H1 (cell line): ENCODE measurements at regions not wholly inside any gene's neighbourhood (a gene's known extent, or its start where the extent isn't known, plus 50 kb on each side); places are given as distances from the start of the nearest gene placed in this dataset.

ENCODE experiments used
- CTCF ChIA-PET: fragments of 300-600 bp; sonication (Branson Sonifier 250); formaldehyde crosslinking; loops from one replicate; lab custom pipeline; 2021; ENCODE audit not compliant: partially characterized antibody; lab: Charles Lee
- POLR2A ChIA-PET: fragments of 300-600 bp; sonication (Branson Sonifier 250); formaldehyde crosslinking; loops from one replicate; lab custom pipeline; 2021; ENCODE audit warnings: inconsistent platforms; ENCODE audit not compliant: partially characterized antibody; lab: Charles Lee
- DNase-seq, 2 experiments: peaks; one replicate each; pipeline versions ENCODE4 v3.0.0 to v3.0.0-alpha.2; 2010 to 2022; ENCODE audit warnings: low spot score in 2 of 2, low read depth in 1 of 2, mixed read lengths in 1 of 2
- FAIRE-seq: peaks from 2 replicates; lab custom pipeline; 2011; peaks lifted over from hg19 to GRCh38; lab: Jason Lieb, UNC
- H2AFZ ChIP-seq: 2 replicates; pipeline ENCODE4 v1.8.1; 2012; ENCODE audit warnings: low read length, inconsistent platforms
- H2AK5ac ChIP-seq: 2 replicates; pipeline ENCODE4 v1.6.1; 2013; ENCODE audit warnings: low read depth, low read length
- H2BK120ac ChIP-seq: replicated peaks from 2 replicates; pipeline ENCODE3; 2013; ENCODE audit warnings: low read depth, low read length, inconsistent platforms
- H2BK12ac ChIP-seq: 2 replicates; pipeline ENCODE4 v1.6.1; 2013; ENCODE audit warnings: low read depth, low read length
- H2BK15ac ChIP-seq: 2 replicates; pipeline ENCODE4 v1.6.1; 2013; ENCODE audit warnings: low read length
- H2BK20ac ChIP-seq: 2 replicates; pipeline ENCODE4 v1.6.1; 2013; ENCODE audit warnings: low read length
- H2BK5ac ChIP-seq: 2 replicates; pipeline ENCODE4 v1.6.1; 2013; ENCODE audit warnings: low read depth, low read length
- H3K14ac ChIP-seq: 2 replicates; pipeline ENCODE4 v1.6.1; 2013; ENCODE audit warnings: inconsistent platforms; ENCODE audit not compliant: insufficient read length
- H3K18ac ChIP-seq: 2 replicates; pipeline ENCODE4 v1.6.1; 2013; ENCODE audit warnings: low read length; ENCODE audit errors: extremely low read depth
- H3K23ac ChIP-seq: 2 replicates; pipeline ENCODE4 v1.6.1; 2013; ENCODE audit warnings: inconsistent platforms; ENCODE audit not compliant: insufficient read length
- H3K23me2 ChIP-seq: 2 replicates; pipeline ENCODE4 v1.6.1; 2013; ENCODE audit warnings: low read depth, low read length
- H3K27ac ChIP-seq: 2 replicates; pipeline ENCODE4 v1.6.1; 2011; ENCODE audit warnings: low read depth, low read length, inconsistent platforms
- H3K27me3 ChIP-seq, 4 experiments: replicated peaks in 1 of 4; 1 replicate in 1 of 4; 2 replicates in 3 of 4; pipeline versions ENCODE4 v1.6.1 to v1.8.1; 2011 to 2013; ENCODE audit warnings: low read length in 3 of 4, mild to moderate bottlenecking in 3 of 4, inconsistent platforms in 2 of 4, mixed read lengths in 2 of 4, moderate library complexity in 1 of 4; ENCODE audit not compliant: control insufficient read depth in 3 of 4, insufficient read depth in 3 of 4; ENCODE audit errors: extremely low read depth in 1 of 4
- H3K36me3 ChIP-seq, 4 experiments: 2 replicates each; pipeline versions ENCODE4 v1.6.1 to v1.8.1; 2011 to 2013; ENCODE audit warnings: mild to moderate bottlenecking in 4 of 4, low read length in 3 of 4, moderate library complexity in 2 of 4, control low read depth in 1 of 4, inconsistent platforms in 1 of 4; ENCODE audit not compliant: insufficient read depth in 4 of 4, control insufficient read depth in 2 of 4
- H3K4ac ChIP-seq: replicated peaks from 2 replicates; pipeline ENCODE3; 2013; ENCODE audit warnings: low read length, low read depth, mixed read lengths, inconsistent platforms; ENCODE audit not compliant: insufficient read length
- H3K4me1 ChIP-seq, 4 experiments: replicated peaks in 1 of 4; 1 replicate in 1 of 4; 2 replicates in 3 of 4; pipeline versions ENCODE4 v1.6.1 to v1.8.1; 2011 to 2013; ENCODE audit warnings: low read length in 3 of 4, inconsistent platforms in 2 of 4, mixed read lengths in 1 of 4; ENCODE audit not compliant: insufficient read depth in 4 of 4, control insufficient read depth in 3 of 4
- H3K4me2 ChIP-seq, 2 experiments: 2 replicates each; pipeline versions ENCODE4 v1.6.1 to v1.8.1; 2011 to 2013; ENCODE audit warnings: low read depth in 2 of 2, low read length in 2 of 2, control low read depth in 1 of 2, inconsistent platforms in 1 of 2, mild to moderate bottlenecking in 1 of 2; ENCODE audit not compliant: insufficient read depth in 1 of 2
- H3K4me3 ChIP-seq, 4 experiments: fragments of 200-600, 300-600 bp in 1 of 4; sonication (generic), shearing (Covaris generic), sonication (Bioruptor Twin) in 1 of 4; 2 replicates each; pipeline versions ENCODE4 v1.5.1 to v1.8.1; 2011 to 2016; ENCODE audit warnings: low read length in 4 of 4, low read depth in 3 of 4, control low read depth in 2 of 4, inconsistent platforms in 2 of 4, mild to moderate bottlenecking in 2 of 4, mixed read lengths in 1 of 4, moderate library complexity in 1 of 4; ENCODE audit not compliant: insufficient read depth in 2 of 4; ENCODE audit errors: extremely low read depth in 1 of 4
- H3K56ac ChIP-seq: replicated peaks from 2 replicates; pipeline ENCODE3; 2013; ENCODE audit warnings: low read depth, mild to moderate bottlenecking, mixed read lengths, low read length, inconsistent platforms; ENCODE audit not compliant: insufficient read length
- H3K79me1 ChIP-seq: 2 replicates; pipeline ENCODE4 v1.6.1; 2013; ENCODE audit warnings: low read depth, low read length, control low read depth
- H3K79me2 ChIP-seq, 2 experiments: 2 replicates each; pipeline versions ENCODE4 v1.6.1 to v1.8.1; 2012 to 2013; ENCODE audit warnings: low read length in 2 of 2, mild to moderate bottlenecking in 2 of 2, inconsistent platforms in 1 of 2; ENCODE audit not compliant: insufficient read depth in 2 of 2, control insufficient read depth in 1 of 2
- H3K9ac ChIP-seq, 4 experiments: replicated peaks in 1 of 4; 1 replicate in 1 of 4; 2 replicates in 3 of 4; pipeline versions ENCODE4 v1.6.1 to v1.8.1; 2011 to 2013; ENCODE audit warnings: low read depth in 3 of 4, low read length in 3 of 4, control low read depth in 2 of 4, mild to moderate bottlenecking in 2 of 4, moderate library complexity in 2 of 4, inconsistent platforms in 1 of 4; ENCODE audit errors: extremely low read depth in 1 of 4
- H3K9me3 ChIP-seq, 2 experiments: 2 replicates each; pipeline versions ENCODE4 v1.6.1 to v1.8.1; 2012 to 2013; ENCODE audit warnings: mild to moderate bottlenecking in 2 of 2, moderate library complexity in 2 of 2, control low read depth in 1 of 2, inconsistent platforms in 1 of 2, low read depth in 1 of 2, low read length in 1 of 2, mixed read lengths in 1 of 2; ENCODE audit not compliant: insufficient read depth in 2 of 2
- H4K20me1 ChIP-seq, 2 experiments: replicated peaks in 1 of 2; 2 replicates each; pipeline versions ENCODE3 to v1.8.1; 2011 to 2013; ENCODE audit warnings: inconsistent platforms in 2 of 2, low read length in 2 of 2, mild to moderate bottlenecking in 1 of 2; ENCODE audit not compliant: insufficient read depth in 2 of 2, control insufficient read depth in 1 of 2
- H4K5ac ChIP-seq: 2 replicates; pipeline ENCODE4 v1.6.1; 2013; ENCODE audit warnings: low read length, low read depth, mixed read lengths, inconsistent platforms; ENCODE audit not compliant: insufficient read length
- H4K8ac ChIP-seq: 2 replicates; pipeline ENCODE4 v1.8.0; 2013; ENCODE audit warnings: mild to moderate bottlenecking, moderate library complexity, low read length, inconsistent platforms; ENCODE audit not compliant: insufficient read depth; ENCODE audit errors: extremely low read depth
- H4K91ac ChIP-seq: replicated peaks from 2 replicates; pipeline ENCODE3; 2013; ENCODE audit warnings: low read length, mixed read lengths, inconsistent platforms; ENCODE audit not compliant: insufficient read length
- BCL11A ChIP-seq, 2 experiments: IDR thresholded peaks; one replicate each; pipeline ENCODE4 v1.6.1; 2011; ENCODE audit warnings: low read depth in 2 of 2, low read length in 2 of 2, mild to moderate bottlenecking in 2 of 2
- CHD1 ChIP-seq: IDR thresholded peaks from 2 replicates; pipeline ENCODE4 v1.6.1; 2012; ENCODE audit warnings: low read depth, low read length, improper control_type of control experiment
- SIN3A ChIP-seq, 2 experiments: IDR thresholded peaks in 1 of 2; conservative IDR thresholded peaks in 1 of 2; 2 replicates each; pipeline ENCODE4 v1.6.1; 2011 to 2012; ENCODE audit warnings: low read length in 2 of 2, improper control_type of control experiment in 1 of 2, low read depth in 1 of 2, mild to moderate bottlenecking in 1 of 2
- SP2 ChIP-seq: IDR thresholded peaks from 2 replicates; pipeline ENCODE4 v1.6.1; 2012; ENCODE audit warnings: mild to moderate bottlenecking, low read length, inconsistent platforms
- WGBS, 2 experiments: shearing (Covaris generic) in 1 of 2; methylation state at CpG; one replicate each; pipeline versions ENCODE4 v1.1.6 to v1.1.7; 2013 to 2015; ENCODE audit warnings: low lambda C conversion rate in 2 of 2, mixed read lengths in 2 of 2, inconsistent platforms in 1 of 2, low coverage in 1 of 2, missing lambda C conversion rate in 1 of 2; ENCODE audit not compliant: insufficient replicate concordance in 2 of 2, insufficient coverage in 1 of 2, insufficient read length in 1 of 2; ENCODE audit errors: extremely low coverage in 1 of 2, missing lambda C conversion rate in 1 of 2; 5-methylcytosine and 5-hydroxymethylcytosine counted together
- TF ChIP-seq, protein P1 (sequence below): IDR thresholded peaks from 2 replicates; pipeline ENCODE4 v1.6.1; 2012; ENCODE audit warnings: inconsistent platforms

GRCh38 chr7:91326516-91327199 lies 62.4 kb downstream of the FZD1 start:
- no peak overlapping the region for H3K14ac ChIP-seq
- FAIRE-seq (no peak), DNase-seq (no peak)
- no peak overlapping the region for H3K4me3 ChIP-seq
- no peaks in the 10 kb centered on the region for H3K23me2 ChIP-seq
- H3K9ac ChIP-seq: no peak overlapping the region
- H4K20me1 ChIP-seq: no peaks in the 10 kb centered on the region
- no peak overlapping the region for H2BK5ac ChIP-seq
- no peaks in the 10 kb centered on the region for H3K79me1 ChIP-seq
- no peaks in the 10 kb centered on the region for H3K36me3 ChIP-seq
- no peak overlapping the region for H3K4me2 ChIP-seq
- H3K23ac ChIP-seq: no peak overlapping the region
- CTCF ChIA-PET: interaction anchor here (1.0 to 1.1 kb wide), 2 partner anchors 10 to 106 kb away, joined by 3 read pairs; no protein-coding TSS in a partner anchor
- H2BK12ac ChIP-seq: no peak overlapping the region
- H4K5ac ChIP-seq: no peak overlapping the region
- H3K4me1 ChIP-seq: peaks cover 0 to 8% (median under 1%) of the 10 kb centered on the region in 4 experiments; a peak in 1 of 7 replicates
- no peak overlapping the region for H4K91ac ChIP-seq
- no peak overlapping the region for H3K27ac ChIP-seq
- H2BK15ac ChIP-seq: no peak overlapping the region
- H3K79me2 ChIP-seq: no peaks in the 10 kb centered on the region
- H3K9me3 ChIP-seq: no peaks in the 10 kb centered on the region
- H2AFZ ChIP-seq: no peak overlapping the region
- peaks cover 0 to 2% (median 0%) of the 10 kb centered on the region in 4 experiments; a peak in 1 of 7 replicates for H3K27me3 ChIP-seq
- no peak overlapping the region for H4K8ac ChIP-seq
- no peak overlapping the region for H3K4ac ChIP-seq
- 79% methylated on average over 8 of the region's 8 CpGs; no CpG with 5 or more reads in 1 of the 2 experiments for WGBS, 2 experiments
- no peak overlapping the region for H3K56ac ChIP-seq
- POLR2A ChIA-PET: no interaction called here
- H2BK20ac ChIP-seq: no peak overlapping the region
- no peak overlapping the region for H2BK120ac ChIP-seq
- H3K18ac ChIP-seq: no peak overlapping the region
- no peak overlapping the region for H2AK5ac ChIP-seq
- no peak for TF ChIP-seq SIN3A (conservative IDR thresholded peaks at IDR 0.05 in 1 of 2, IDR thresholded peaks at IDR 0.05 in 1 of 2; ENCODE audit: low read depth in 1 of 2, low read length in 2 of 2)
- no peak for TF ChIP-seq BCL11A (IDR thresholded peaks at IDR 0.05; ENCODE audit: low read depth in 2 of 2, low read length in 2 of 2)
- no peak for TF ChIP-seq CHD1
- TF ChIP-seq, protein P1, sequence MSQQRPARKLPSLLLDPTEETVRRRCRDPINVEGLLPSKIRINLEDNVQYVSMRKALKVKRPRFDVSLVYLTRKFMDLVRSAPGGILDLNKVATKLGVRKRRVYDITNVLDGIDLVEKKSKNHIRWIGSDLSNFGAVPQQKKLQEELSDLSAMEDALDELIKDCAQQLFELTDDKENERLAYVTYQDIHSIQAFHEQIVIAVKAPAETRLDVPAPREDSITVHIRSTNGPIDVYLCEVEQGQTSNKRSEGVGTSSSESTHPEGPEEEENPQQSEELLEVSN: no peak
- TF ChIP-seq SP2: no peak
